GM18517 (cell line): ENCODE measurements at regions not wholly inside any gene's neighbourhood (a gene's known extent, or its start where the extent isn't known, plus 50 kb on each side); places are given as distances from the start of the nearest gene placed in this dataset.

Source experiments
- ATAC-seq: cut with Tn5 transposase; IDR thresholded peaks from one replicate; pipeline ENCODE4 v1.9.1; 2021; ENCODE audit warnings: mild to moderate bottlenecking, moderate library complexity; ENCODE audit not compliant: unreplicated experiment

GRCh38 chr18:56545464-56545863 lies 92.9 kb downstream of the TXNL1 start:
- no peak for ATAC-seq

DNA sequence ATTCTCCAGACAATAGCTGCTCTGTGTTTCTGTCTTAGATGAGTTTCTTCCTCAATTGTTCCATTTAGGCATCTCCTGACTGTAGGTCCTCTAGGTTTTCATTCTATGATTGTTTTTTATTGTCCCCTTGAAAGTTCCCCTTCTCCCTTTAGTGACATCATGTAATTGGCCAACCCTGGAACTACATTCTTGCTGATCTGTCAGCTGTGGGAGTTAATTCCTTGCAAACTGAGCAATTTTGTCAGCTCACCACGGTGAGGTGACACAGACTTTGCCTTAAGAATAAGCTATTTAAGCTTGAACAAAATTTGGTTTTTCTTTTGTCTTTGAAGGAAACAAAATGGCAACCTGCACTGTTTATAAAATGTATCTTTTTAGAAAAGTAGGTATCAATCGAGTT lies 95.9 kb downstream of the TXNL1 start:
- ATAC-seq, result no peak

DNA sequence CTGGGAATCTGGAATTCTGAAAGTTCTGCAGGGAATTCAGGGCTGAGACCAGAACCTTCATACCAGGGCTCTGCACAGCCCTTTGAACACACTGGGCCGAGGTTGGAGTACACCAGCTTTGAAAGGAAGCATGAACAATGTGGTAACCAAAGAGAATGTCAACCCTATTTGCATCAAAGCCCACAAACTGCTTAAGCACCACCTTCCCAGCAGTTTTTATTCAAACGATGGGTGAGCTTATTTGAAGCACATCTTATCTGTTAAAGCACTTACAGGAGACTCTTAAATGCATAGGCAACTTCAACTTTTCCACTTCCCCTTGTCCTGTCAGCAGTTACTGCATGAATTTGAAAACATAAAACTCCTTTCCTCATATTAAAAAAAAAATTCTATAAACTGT lies 96.6 kb downstream of the TXNL1 start:
- ATAC-seq, result no peak

GRCh38 chr18:56541340-56541739 lies 97.1 kb downstream of the TXNL1 start:
- ATAC-seq, result no peak

DNA sequence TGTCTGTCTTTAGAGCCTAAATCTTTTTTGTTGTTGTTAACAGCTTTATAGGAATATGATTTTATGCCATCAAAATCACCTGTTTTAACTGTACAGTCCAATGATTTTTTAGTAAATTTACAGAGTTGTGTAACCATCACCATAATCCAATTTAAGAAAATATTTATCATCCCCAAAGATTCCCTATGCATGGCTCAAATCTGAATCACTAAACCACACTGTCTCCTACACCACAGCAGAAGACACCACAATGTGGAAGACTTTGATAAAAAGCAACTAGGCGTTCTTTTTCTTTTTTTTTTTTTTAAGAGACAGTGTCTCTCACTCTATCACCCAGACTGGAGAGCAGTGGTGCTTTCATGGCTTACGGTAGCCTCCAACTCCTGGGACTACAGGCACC lies 99.6 kb downstream of the TXNL1 start:
- ATAC-seq, result no peak

GRCh38 chr18:56532176-56532840 lies 106.1 kb downstream of the TXNL1 start:
- peak; percentile 96 for ATAC-seq

DNA sequence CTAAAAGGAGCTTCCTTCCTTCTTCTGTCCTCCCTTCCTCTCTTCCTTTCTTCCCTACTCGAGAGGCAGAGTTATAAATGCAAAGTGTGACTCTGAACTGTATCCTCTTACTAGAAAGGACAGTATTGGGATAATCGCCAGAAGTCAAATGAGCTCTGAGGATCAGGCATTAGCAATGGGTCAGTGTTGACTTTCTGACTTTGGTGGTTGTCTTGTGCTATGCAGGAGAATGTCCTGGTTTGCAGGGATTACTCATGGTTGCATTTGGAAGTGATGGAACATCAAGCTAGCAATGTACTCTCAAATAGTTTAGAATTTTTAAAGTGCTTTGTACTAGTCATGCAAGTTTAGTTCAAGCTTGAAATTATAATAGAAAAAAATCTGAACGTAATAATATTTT lies 115.6 kb downstream of the TXNL1 start:
- no peak for ATAC-seq

GRCh38 chr18:56521263-56521662 lies 117.1 kb downstream of the TXNL1 start:
- ATAC-seq, result no peak

GRCh38 chr18:56517761-56518160 lies 120.6 kb downstream of the TXNL1 start:
- ATAC-seq, result no peak

GRCh38 chr18:56517196-56517595 lies 121.2 kb downstream of the TXNL1 start:
- ATAC-seq, result no peak

DNA sequence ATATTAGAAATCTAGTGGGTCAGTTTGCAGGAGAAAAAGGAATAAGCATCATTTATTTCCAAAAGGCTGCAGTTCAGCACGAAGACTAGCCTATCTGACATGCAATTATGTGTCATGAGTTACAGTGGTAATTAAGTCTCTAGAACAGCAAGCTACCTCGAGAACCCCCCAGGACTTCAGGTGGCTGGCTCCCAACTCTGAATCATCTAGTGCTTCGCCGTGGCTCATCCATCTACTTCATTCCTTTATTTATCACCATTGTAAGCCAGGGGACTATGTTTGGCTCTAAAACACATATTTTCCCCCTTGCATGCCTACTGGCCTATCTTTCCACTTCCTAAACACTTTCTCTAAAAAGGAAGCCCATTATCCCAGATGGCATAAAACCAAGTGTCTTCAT lies 121.6 kb downstream of the TXNL1 start:
- no peak for ATAC-seq

DNA sequence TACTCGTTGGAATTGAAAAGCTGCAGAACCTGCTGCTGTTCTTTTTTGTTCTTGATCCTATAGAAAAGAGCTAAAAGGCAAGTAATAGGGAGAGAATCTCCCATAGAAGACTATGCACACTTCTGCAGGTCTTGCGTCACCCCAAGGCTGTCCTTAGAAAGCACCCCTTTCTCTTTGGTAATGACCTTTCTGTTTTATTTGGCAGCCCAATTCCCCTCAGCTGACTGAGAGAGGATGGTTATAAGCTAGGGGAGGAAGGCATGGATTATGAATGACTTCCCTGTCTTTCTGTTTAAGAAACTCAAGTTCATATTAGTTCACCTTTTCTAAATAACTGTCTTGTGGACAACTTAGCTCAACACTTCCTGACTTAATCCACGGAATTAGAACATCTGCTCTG lies 122.9 kb downstream of the TXNL1 start:
- ATAC-seq, result no peak

GRCh38 chr18:56511996-56512395 lies 126.4 kb downstream of the TXNL1 start:
- ATAC-seq, result no peak

DNA sequence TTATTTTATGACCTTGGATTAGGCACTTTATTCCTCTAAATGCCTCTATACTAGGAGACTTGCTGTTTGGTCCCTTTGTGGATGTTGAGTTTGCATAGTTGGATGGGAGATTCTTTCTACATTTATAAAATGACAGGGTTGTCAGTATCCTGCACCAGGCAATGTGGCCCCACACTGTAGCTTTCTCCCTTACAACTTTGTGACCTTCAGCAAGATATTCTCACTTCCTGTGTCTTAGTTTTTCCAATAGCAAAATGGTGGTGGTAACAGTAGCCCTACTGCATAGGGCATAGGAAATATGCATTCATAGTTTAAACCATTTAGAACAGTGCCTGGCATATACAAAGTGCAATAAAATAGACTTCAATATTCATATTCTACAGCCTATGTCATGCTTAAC lies 128.3 kb downstream of the TXNL1 start:
- no peak for ATAC-seq

DNA sequence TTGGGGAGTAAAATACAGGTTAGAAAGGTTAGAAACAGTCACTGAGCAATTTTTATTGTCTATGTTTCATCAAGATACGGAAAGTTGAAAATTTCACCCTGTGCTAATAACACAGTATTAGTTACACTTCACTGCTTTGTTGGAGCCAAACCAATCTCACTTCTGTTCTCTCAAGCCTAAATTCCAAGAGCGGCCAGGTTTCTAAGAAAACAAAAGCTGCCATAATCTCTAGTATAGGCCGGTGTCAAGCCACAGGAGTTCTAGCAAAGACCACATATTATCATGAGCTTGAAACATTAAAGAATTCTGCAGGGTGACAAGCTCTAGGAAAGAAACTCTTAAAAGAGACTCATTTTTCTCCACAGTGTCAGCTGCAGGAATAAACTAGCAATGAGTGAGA lies 128.7 kb downstream of the TXNL1 start:
- no peak for ATAC-seq

DNA sequence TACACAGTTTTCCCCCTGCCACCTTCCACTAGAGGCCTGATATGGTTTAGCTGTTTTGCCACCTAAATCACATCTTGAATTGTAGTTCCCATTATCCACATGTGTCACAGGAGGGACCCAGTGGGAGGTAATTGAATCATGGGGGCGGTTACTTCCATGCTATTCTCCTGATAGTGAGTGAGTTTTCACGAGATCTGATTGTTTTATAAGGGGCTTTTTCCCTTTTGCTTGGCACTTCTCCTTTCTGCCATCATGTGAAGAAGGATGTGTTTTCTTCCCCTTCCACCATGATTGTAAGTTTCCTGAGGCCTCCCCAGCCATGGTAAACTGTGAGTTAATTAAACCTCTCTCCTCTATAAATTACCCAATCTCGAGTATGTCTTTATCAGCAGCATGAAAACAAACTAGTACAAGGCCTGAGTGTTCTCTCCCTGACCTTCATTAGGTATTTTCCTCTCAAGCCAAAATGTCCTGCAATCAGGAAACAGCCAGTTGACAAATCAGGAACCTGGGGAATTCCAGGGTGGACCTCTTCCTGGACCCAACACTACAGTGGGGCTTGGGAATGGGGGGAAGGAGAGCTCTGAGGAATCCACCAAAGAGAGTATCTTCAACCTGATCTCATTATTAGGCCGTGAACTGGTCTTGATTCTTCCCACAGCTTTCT lies 129.9 kb downstream of the TXNL1 start:
- ATAC-seq, result no peak

GRCh38 chr18:56505971-56506370 lies 132.4 kb downstream of the TXNL1 start:
- ATAC-seq, result no peak

DNA sequence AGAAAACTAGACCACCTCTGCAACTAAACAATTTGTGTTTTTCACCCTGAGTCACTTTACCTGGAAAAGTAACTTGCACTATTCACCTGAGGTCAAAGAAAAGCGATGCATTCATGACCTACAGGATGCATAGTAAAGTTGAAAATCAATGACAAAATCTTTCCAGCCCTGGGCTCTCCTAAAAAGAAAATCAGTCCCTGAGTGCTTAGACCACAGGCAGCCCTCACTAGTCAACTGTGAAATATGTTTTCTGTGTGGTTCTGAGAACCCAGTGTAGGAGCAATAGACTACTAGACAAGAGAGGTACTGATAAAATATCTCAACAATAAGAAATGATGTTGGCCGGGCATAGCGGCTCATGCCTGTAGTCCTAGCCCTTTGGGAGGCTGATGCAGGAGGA lies 133.1 kb downstream of the TXNL1 start:
- ATAC-seq, result no peak

DNA sequence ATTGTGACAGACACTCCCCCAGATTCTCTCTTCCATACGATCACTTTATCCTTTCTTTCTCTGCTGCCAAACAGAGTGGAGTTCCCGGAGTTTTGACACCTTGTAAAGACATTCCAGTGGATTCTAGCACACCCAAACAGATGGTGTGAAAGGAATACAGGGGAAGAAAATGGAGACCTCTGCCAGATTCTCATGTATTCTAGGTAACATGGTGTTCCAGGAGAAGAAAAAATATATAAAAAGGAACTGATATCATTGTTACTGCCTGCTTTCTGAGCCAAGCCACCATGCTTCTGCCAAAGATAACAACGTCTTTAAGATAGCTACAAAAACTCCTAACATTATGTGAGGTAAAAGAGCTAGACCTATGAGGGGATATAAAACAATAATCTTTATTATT lies 136.5 kb downstream of the TXNL1 start:
- ATAC-seq, result no peak

DNA sequence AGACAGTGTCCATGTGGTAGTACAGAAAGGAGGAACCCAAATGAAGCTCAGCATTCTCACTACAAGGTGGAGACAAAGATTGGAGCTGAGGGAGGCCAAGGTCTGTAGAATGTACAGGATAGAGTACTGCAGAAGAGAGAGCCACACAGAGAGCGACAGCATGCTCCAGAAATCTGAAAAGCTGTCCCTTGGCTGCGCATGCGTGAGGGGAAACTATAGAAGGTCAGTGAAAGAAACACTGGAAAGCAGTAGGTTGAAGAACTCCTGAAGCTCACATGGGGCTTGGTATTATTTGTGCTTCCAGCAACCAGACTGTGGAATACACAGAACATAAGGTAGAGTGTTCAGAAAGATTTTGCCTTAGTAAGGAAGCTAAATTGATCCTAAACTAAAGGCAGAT lies 142.5 kb downstream of the TXNL1 start:
- ATAC-seq, result no peak

DNA sequence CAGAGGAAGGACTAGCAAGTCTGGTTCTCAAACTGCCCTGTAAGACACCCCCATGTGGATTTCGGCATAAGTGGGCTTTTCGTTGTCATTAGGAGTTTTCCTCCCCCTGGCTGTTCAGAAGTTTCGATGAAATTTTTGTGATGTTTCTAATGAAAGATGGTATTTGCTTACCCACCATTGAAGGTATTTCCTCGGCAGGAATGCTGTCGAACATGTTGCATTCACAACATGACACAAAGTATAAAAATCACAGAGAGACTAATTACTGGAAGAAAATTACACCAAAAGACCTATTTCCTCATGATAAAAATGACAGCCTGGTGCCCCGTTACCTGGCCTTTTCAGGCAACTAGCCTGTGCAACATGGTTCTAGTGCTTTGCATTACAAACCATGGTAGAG lies 144.9 kb downstream of the TXNL1 start:
- ATAC-seq, result no peak

DNA sequence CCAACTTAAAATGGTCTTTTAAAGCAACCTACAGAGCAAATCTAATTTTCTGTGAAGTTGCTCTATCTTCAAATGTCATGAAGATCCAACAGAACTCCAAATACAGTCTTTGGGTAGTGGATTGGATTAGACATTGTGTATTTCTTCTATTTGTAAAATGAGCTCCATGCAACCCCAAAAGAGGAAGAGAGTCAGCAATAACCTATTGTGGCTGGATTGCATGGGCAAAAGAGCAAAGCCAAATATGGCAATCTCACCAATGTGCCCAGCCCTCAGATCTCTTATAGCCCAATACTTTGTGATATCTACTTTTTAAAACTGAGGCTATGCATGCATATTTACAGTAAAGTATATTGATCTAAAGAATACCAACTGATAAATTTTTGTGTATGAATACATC lies 146.3 kb downstream of the TXNL1 start:
- ATAC-seq, result no peak

DNA sequence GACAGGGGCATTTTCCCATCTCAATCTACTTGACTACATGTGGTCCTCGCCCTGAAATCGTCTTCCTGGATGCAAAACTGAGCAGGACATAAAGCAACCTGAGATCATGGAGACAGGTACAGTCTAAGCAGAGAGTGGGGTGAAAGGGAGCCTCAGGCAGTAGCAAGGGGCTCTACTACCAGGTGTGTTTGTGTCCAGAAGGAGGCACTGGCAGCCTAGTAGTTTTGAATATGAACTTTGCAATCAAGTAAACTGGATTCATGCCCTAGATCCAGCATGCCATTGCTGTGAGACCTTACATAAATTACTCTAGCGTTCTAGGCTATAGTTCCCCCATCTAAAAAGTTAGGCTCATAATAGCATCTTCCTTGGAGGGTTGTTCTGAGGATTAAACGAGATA lies 147.4 kb downstream of the TXNL1 start:
- no peak for ATAC-seq
